ENCODE measurements at regions not wholly inside any gene's neighbourhood (a gene's known extent, or its start where the extent isn't known, plus 50 kb on each side); places are given as distances from the start of the nearest gene placed in this dataset.
"Not testable (repeated sequence)": the region's sequence is repeated elsewhere in the genome, so short reads cannot be mapped to it uniquely, and the experiment has no call there.

GRCh38 chr6:170067181-170067641 is 223.7 kb downstream of the DLL1 start:
- DNase-seq (ENCODE audit: low read depth in 3 of 3, low spot score in 1 of 3): no peak

DNA sequence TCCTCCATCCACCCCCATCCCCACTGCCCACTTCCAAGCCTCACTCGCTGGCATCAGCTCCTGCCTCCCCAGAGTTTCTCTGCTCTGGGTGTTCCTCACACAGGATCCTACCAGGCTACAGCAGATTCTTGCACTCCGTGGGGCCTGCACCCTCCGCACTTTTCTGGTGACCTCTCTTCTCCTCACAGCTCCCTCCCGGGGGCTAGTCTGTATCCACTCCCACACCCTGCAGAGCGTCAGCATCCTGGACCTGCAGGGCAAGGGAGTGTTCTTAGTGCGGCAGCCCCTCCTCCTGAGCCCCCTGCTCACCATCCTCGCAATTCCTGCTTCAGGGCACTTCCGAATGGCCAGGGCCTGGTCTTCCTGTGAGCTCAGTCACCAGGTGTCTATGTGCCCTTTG is 224.2 kb downstream of the DLL1 start:
- DNase-seq (ENCODE audit: low read depth in 3 of 3, low spot score in 1 of 3): no peak

GRCh38 chr6:170063851-170064602 is 226.9 kb downstream of the DLL1 start:
- DNase-seq (ENCODE audit: low read depth in 3 of 3, low spot score in 1 of 3): no peak

GRCh38 chr6:170063431-170063830 is 227.4 kb downstream of the DLL1 start:
- no peak for DNase-seq (ENCODE audit: low read depth in 3 of 3, low spot score in 1 of 3)

DNA sequence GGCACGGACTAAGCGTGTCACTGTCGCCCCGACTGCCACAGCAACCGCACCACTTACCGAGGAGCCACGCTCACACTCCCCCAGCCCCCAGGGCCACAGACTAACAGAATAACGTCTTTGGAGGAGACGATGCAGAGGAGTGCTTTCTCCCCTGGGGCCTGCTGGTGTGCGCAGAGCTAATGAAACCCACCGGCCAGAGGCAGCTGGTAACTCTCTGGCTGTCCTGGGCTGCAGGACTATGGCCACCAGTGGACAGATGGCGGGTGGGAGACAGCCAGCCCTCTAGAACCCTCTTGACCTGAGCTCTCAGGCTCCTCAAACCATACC is 228.0 kb downstream of the DLL1 start:
- no peak for DNase-seq (ENCODE audit: low read depth in 3 of 3, low spot score in 1 of 3)

GRCh38 chr6:170062209-170062914 is 228.5 kb downstream of the DLL1 start:
- no peak for DNase-seq (ENCODE audit: low read depth in 3 of 3, low spot score in 1 of 3)

GRCh38 chr6:170058878-170059485 is 231.9 kb downstream of the DLL1 start:
- DNase-seq (ENCODE audit: low read depth in 3 of 3, low spot score in 1 of 3): no peak

- no peak for DNase-seq (ENCODE audit: low read depth in 3 of 3, low spot score in 1 of 3)
Observed at GRCh38 chr6:170057961-170058877, 232.7 kb downstream of the DLL1 start.

- no peak for DNase-seq (ENCODE audit: low read depth in 3 of 3, low spot score in 1 of 3)
Observed at GRCh38 chr6:170057034-170057734, 233.7 kb downstream of the DLL1 start.

GRCh38 chr6:170056278-170056711 is 234.6 kb downstream of the DLL1 start:
- no peak for DNase-seq (ENCODE audit: low read depth in 3 of 3, low spot score in 1 of 3)

DNA sequence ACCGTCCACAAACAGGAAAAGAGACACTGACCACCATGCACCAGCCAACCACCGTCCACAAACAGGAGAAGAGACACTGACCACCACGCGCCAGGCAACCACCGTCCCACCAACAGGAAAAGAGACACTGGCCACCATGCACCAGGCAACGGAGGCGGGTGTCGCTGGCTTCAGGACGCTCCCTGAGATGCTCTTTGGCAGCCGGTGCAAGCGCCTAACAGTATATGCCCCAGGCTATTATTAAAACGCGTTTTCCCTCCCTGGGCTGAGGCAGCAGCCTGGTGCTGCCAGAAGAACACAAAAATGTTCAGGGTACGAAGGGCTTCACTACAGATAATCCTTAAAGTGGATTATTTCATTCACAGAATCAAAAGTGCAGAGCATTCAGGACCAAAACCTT is 235.1 kb downstream of the DLL1 start:
- DNase-seq (ENCODE audit: low read depth in 3 of 3, low spot score in 1 of 3): not testable (repeated sequence)

GRCh38 chr6:170053966-170054661 is 236.8 kb downstream of the DLL1 start:
- DNase-seq (ENCODE audit: low read depth in 3 of 3, low spot score in 1 of 3): no peak

DNA sequence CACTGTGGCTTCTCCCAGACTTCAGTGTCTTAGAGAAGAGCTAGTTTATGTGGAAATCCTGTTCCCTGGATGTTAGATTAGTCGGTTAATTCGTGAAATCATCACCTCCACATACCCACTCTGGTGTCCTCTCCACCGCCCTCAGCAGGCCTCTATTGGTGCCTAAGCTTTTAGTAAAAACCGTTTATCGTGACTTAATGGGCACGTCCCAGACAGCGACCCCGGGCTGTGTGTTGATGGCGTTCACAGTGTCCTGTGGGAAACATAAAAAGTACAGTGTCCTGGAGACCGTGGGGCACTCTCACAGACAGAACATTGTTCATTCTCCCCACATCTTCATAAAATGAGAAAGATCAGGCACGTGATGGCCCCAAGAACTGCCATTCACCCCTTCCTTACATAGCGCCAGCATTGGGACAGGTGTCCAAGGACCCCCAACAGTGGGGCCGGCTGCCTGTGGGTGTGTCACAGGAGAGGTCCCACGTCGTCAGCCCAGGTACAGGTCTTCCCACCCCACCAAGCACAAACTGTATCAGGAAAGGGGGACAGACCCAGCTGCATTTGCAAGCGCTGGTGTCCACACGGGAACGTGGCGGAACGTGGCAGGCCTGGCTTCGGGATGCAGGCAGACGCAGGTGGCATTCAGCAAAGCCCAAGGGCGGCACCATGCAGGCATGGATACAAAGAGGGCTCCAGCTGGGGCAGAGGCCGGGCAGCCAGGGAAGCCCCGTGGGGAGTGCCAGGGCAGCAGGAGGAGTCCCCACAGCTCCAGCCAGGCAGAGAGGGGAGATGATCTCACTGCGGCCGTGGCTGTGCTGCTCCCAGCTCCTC is 237.7 kb downstream of the DLL1 start:
- DNase-seq (ENCODE audit: low read depth in 3 of 3, low spot score in 1 of 3): no peak

DNA sequence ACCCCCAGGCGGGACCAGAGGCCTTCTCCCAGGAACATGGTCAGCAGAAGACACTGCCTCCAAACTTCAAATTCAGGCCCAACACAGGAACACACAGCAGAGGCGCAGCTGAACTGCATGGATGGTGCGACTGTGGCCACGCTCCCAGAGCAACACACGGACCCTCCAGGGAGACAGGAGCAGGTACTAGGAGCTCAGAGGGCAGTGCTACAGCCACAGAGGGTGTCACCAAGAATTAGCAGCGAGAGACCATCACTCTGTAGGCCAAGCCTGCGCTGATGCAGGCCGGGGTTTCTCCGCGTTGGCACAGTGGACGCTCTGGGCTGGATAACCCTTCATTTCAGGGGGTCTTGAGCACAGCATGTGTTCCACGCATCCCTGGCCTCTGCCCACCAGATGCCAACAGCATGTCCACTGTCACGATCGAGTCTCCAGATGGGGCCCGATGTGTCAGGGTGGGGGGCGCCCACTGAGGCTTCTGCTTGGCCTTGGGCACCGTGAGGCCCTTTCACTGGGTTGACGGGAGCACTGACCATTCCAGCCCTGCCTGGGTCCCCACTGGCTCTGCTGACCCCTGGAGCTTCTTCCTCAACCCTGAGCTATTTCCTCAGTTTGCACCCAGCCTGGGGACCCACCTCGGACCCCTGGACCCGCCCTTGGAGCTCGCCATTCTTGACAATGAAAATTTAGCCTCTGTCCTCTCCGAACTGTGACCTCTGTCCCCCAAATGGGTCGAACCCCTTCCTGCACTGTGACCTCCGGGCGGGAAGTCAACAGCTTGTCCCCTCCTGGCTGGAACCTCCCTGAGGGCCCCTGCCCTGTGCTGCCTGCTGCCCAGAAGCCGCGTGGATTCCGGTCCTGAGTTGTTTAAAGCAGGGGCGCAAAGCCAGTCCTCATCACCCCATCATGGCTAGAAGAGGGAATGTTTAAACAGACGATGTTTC is 239.4 kb downstream of the DLL1 start:
- no peak for DNase-seq (ENCODE audit: low read depth in 3 of 3, low spot score in 1 of 3)

- DNase-seq (ENCODE audit: low read depth in 3 of 3, low spot score in 1 of 3): no peak
Observed at GRCh38 chr6:170050591-170051041, 240.3 kb downstream of the DLL1 start.

DNA sequence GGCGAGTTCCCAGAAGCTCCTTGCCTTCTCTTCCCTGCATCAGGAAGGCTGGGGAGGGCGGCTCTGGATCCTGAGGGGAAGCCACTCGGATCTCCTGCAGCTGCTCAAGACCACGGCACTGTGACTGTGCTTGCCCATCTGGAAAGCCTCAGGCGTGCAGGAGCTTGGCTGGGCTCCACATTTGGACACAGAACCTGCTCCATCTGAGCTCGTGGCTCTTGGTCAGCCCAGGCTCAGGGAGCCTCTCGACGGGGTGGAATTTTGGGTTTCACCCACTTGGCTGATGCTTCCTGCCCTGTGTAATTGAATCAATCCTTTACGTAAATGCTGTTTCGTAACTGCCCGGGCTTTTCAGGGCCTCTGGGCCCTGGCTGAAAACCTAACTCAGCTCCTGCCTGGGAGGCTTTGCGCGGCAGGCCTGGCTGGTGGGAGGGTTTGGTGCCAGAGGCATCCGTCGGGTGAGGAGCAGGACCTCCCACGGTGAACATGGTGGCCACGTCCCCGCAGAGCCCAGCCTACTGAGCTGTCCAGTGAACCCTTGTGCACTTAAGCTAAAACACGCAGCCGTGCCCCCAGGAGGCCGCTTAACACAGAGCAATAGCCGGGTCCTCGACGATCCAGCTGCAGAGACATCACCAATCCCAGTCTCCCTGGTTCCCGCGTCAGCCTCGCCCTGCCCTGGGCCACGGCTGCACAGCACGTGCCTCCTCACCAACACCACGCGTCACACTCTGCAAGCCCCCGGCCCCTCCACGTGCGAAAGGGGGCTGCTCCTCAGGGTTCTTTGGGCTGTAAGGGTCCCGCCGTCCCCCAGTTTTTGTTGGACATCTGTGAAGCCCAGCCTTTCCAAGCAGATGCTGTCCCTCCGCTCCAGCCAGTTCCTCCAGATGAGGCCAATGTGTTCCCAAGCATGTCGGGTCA is 241.0 kb downstream of the DLL1 start:
- DNase-seq (ENCODE audit: low read depth in 3 of 3, low spot score in 1 of 3): no peak
